Esophagus muscularis mucosa (tissue), 3 donors: ENCODE measurements at regions not wholly inside any gene's neighbourhood (a gene's known extent, or its start where the extent isn't known, plus 50 kb on each side); places are given as distances from the start of the nearest gene placed in this dataset.

Experiments used
- CTCF ChIP-seq, 3 experiments: fragments of 200-600 bp in 2 of 3; fragments of 450-650 bp in 1 of 3; sonication (generic) in 2 of 3; IDR thresholded peaks; one replicate each; pipeline ENCODE4 v1.5.1; 2017 to 2019; ENCODE audit warnings: antibody characterized with exemption in 3 of 3, mild to moderate bottlenecking in 2 of 3, moderate library complexity in 1 of 3
- EP300 ChIP-seq: sonication (generic); formaldehyde crosslinking; IDR thresholded peaks from one replicate; pipeline ENCODE4 v1.6.1; 2017; ENCODE audit warnings: antibody characterized with exemption

- TF ChIP-seq CTCF (IDR thresholded peaks at IDR 0.05) (no peak), EP300 (no peak)
Observed at GRCh38 chr6:120039664-120040063, 690.1 kb upstream of the MAN1A1 start.
